ENCODE measurements at regions not wholly inside any gene's neighbourhood (a gene's known extent, or its start where the extent isn't known, plus 50 kb on each side); places are given as distances from the start of the nearest gene placed in this dataset.

- DNase-seq (ENCODE audit: low read depth) = no peak
Measured at GRCh38 chrY:12981074-12981473, 76.4 kb downstream of the DDX3Y start.

GRCh38 chrY:12982249-12982829 lies 77.7 kb downstream of the DDX3Y start:
- no peak for DNase-seq (ENCODE audit: low read depth)

GRCh38 chrY:12984637-12985344 lies 80.1 kb downstream of the DDX3Y start:
- DNase-seq (ENCODE audit: low read depth) = no peak

- no peak for DNase-seq (ENCODE audit: low read depth)
Measured at GRCh38 chrY:13017493-13017892, 112.8 kb downstream of the DDX3Y start.

- DNase-seq (ENCODE audit: low read depth) = peak; percentile 40
Measured at GRCh38 chrY:13019486-13019885, 114.8 kb downstream of the DDX3Y start.

- no peak for DNase-seq (ENCODE audit: low read depth)
Measured at GRCh38 chrY:13020839-13021238, 116.2 kb downstream of the DDX3Y start.

- DNase-seq (ENCODE audit: low read depth) = no peak
Measured at GRCh38 chrY:13023607-13024006, 118.9 kb downstream of the DDX3Y start.

GRCh38 chrY:13024447-13024846 lies 119.8 kb downstream of the DDX3Y start:
- no peak for DNase-seq (ENCODE audit: low read depth)

- no peak for DNase-seq (ENCODE audit: low read depth)
Measured at GRCh38 chrY:13026906-13027305, 122.2 kb downstream of the DDX3Y start.

- no peak for DNase-seq (ENCODE audit: low read depth)
Measured at GRCh38 chrY:13040232-13040631, 135.6 kb downstream of the DDX3Y start.

- DNase-seq (ENCODE audit: low read depth) = no peak
Measured at GRCh38 chrY:13053501-13053900, 148.8 kb downstream of the DDX3Y start.

- DNase-seq (ENCODE audit: low read depth) = no peak
Measured at GRCh38 chrY:13066372-13066771, 161.7 kb downstream of the DDX3Y start.

GRCh38 chrY:13068696-13069095 lies 164.0 kb downstream of the DDX3Y start:
- DNase-seq (ENCODE audit: low read depth) = peak; percentile 36

GRCh38 chrY:13069111-13069510 lies 164.4 kb downstream of the DDX3Y start:
- no peak for DNase-seq (ENCODE audit: low read depth)

- DNase-seq (ENCODE audit: low read depth) = no peak
Measured at GRCh38 chrY:13082748-13083147, 178.1 kb downstream of the DDX3Y start.

- no peak for DNase-seq (ENCODE audit: low read depth)
Measured at GRCh38 chrY:13091575-13091974, 186.9 kb downstream of the DDX3Y start.

- no peak for DNase-seq (ENCODE audit: low read depth)
Measured at GRCh38 chrY:13092986-13093385, 188.3 kb downstream of the DDX3Y start.

GRCh38 chrY:13093461-13093860 lies 188.8 kb downstream of the DDX3Y start:
- no peak for DNase-seq (ENCODE audit: low read depth)

GRCh38 chrY:13094411-13094810 lies 189.7 kb downstream of the DDX3Y start:
- no peak for DNase-seq (ENCODE audit: low read depth)

GRCh38 chrY:13094904-13095600 lies 190.4 kb downstream of the DDX3Y start:
- DNase-seq (ENCODE audit: low read depth) = peak; percentile 35

GRCh38 chrY:13126881-13127456 lies 222.3 kb downstream of the DDX3Y start:
- no peak for DNase-seq (ENCODE audit: low read depth)

- no peak for DNase-seq (ENCODE audit: low read depth)
Measured at GRCh38 chrY:13127476-13127875, 222.8 kb downstream of the DDX3Y start.

GRCh38 chrY:13149148-13149547 lies 244.5 kb downstream of the DDX3Y start:
- DNase-seq (ENCODE audit: low read depth) = peak; percentile 2

All from HS-5 (cell line).